Fibroblast of villous mesenchyme (primary cell): ENCODE measurements at regions not wholly inside any gene's neighbourhood (a gene's known extent, or its start where the extent isn't known, plus 50 kb on each side); places are given as distances from the start of the nearest gene placed in this dataset.

Experiments
- DNase-seq: peaks from one replicate; pipeline ENCODE4 v3.0.0-alpha.2; 2010; ENCODE audit warnings: low read depth
- H3K4me3 ChIP-seq: 2 replicates; pipeline ENCODE4 v1.5.1; 2011; ENCODE audit warnings: low read depth, mild to moderate bottlenecking, low read length
- CTCF ChIP-seq: IDR thresholded peaks from 2 replicates; pipeline ENCODE4 v1.5.1; 2012; ENCODE audit warnings: low read depth, mild to moderate bottlenecking, low read length; ENCODE audit not compliant: insufficient read depth

GRCh38 chr1:188706742-188707141 is 1770.9 kb downstream of the BRINP3 start:
- no peak for DNase-seq
- no peak overlapping the region for H3K4me3 ChIP-seq
- TF ChIP-seq CTCF, result no peak

- H3K4me3 ChIP-seq, result no peak overlapping the region
- TF ChIP-seq CTCF, result no peak
- DNase-seq, result no peak
These were observed 1768.7 kb downstream of the BRINP3 start for GRCh38 chr1:188708795-188709535.

- no peak for DNase-seq
- H3K4me3 ChIP-seq, result no peak overlapping the region
- TF ChIP-seq CTCF, result no peak
These were observed 1762.1 kb downstream of the BRINP3 start for GRCh38 chr1:188715566-188715965.

GRCh38 chr1:188719735-188720134 is 1757.9 kb downstream of the BRINP3 start:
- no peak overlapping the region for H3K4me3 ChIP-seq
- TF ChIP-seq CTCF, result no peak
- DNase-seq, result no peak

GRCh38 chr1:188723332-188724020 is 1754.2 kb downstream of the BRINP3 start:
- H3K4me3 ChIP-seq, result no peak overlapping the region
- no peak for DNase-seq
- TF ChIP-seq CTCF, result no peak

- no peak overlapping the region for H3K4me3 ChIP-seq
- no peak for TF ChIP-seq CTCF
- DNase-seq, result no peak
These were observed 1748.6 kb downstream of the BRINP3 start for GRCh38 chr1:188729039-188729438.
